Stimulated activated CD4-positive, alpha-beta T cell treated with anti-CD3 and anti-CD28 coated beads, Interleukin-1b, Interleukin-23, amount 100 ng/mL, for 24 hours (primary cell): ENCODE measurements at regions not wholly inside any gene's neighbourhood (a gene's known extent, or its start where the extent isn't known, plus 50 kb on each side); places are given as distances from the start of the nearest gene placed in this dataset.

Experiments
- DNase-seq, 4 experiments: peaks; one replicate each; pipeline ENCODE4 v3.0.0-alpha.2; 2020; ENCODE audit warnings: low read depth in 4 of 4, low spot score in 1 of 4

DNA sequence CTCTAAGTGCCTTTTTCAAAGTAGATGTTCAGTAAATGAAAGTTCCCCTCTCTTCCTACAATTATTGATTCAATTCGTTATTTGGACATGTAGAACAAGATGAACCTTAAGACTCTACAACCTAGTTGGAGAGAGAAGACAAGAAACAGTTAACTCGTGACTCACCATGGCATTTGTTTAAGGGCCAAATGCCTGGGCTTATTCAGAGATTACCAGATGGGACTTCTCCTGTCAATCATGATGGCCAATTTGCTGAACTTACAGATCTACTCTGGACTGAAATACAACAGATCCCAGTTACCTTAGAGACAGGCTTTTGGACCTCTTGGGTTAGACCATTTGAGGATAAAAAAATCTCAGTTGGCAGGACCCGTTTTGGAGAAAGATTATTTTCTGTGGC is 93.5 kb downstream of the C1orf94 start:
- DNase-seq: no peak

DNA sequence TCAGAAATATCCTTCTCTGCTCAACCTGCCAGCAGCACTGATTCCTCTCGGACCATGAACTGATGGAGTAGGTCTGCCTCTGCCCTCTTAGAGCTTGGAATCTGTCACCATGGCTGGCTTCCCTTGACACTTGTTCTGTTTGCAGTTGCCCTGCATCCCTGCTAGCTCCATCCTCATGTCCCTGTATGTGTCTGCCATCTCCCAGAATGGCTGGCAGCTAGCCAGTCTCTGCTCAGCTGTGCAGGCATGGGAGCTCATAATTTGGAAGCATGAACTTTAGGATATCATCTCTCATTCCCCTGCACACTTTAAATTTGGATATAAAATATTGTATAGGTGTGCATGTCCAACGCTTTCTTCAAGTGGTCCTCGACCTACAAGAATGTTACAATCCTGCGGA is 95.4 kb downstream of the C1orf94 start:
- DNase-seq: no peak

DNA sequence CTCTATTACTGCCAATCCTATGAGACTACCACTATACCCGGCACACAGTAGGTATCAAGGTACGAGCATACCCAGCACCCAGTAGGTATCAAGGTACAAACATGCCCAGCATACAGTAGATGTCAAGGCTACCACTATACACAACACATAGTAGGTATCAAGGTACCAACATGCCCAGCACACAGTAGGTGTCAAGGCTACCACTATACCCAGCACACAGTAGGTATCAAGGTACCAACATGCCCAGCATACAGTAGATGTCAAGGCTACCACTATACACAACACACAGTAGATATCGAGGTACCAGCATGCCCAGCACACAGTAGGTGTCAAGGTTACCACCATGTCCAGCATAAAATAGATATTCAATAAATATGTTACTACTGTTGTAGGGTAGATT is 98.4 kb downstream of the C1orf94 start:
- no peak for DNase-seq

DNA sequence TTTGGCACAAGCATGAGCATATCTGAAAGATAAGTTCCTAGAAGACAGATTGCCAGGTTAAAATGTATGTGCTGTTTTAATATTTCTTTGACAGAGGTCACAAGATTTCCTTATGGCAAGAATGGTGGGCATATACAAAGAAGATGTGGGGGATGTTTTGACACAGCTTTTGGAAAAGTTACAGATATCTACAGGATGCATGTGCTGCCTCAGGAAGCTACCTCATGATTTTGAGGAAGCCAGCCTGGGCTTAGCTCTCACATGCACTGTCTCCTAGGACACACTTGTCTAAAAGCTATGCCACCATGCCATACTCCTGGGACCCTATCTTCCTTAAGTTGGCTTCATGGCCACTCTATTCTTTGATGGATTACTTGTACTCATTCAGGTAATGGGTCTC is 99.9 kb downstream of the C1orf94 start:
- DNase-seq: no peak

DNA sequence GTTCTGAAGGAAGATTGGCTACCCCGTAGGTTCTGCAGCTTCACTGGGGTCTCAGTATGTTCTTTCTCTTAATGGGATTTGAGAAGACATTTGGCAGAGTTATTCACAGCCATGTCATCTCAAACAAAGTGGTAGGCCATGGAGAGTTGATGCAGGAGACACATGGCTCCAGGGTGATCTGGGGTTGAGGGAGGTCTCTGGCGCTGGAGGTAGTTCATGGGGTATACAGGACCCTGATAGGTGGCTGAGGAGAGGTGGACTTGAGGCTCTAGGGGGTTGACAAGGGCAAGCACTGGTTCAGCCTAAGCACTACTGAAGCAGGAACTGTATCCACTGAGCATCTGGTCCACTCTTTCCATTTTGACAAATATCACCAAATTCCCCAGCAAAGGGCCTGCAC is 100.4 kb downstream of the C1orf94 start:
- no peak for DNase-seq

DNA sequence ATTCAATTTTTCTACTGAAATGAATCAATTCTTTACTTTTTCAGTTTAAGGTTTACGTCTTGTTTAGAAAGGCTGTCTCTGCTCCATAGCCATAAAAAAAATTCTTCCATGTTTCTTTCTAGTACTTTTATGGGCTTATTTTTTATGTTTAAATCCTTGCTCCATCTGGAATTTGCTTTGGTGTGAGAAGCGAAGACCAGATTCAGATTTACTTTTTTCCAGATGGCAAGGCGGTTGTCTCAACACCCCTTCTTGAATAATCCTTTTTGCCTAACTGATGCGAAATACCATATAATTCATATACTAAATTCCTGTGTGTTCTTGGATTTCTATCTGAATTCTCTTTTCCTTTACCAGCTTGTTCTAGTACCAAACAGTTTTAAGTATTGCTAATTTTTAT is 101.5 kb downstream of the C1orf94 start:
- DNase-seq: no peak

DNA sequence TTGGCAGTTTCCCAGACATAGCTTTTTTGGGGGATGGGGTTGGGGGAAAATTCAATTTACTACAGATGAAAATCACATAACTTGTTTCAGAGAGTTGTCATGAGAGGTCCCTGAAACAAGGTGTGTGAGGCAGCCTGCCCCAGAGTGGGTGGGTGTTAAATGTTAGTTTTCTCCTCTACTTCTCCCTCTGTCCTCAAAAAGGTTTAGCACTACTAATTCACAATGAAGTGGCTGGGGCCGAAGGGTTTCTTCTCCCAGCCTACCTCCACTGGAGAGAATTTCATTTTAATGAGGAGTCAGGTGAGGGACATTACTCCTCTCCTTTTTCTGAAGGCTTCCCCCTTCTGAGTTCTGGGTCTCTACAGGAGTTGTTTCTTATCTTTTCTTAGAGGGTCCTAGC is 103.3 kb downstream of the C1orf94 start:
- no peak for DNase-seq

DNA sequence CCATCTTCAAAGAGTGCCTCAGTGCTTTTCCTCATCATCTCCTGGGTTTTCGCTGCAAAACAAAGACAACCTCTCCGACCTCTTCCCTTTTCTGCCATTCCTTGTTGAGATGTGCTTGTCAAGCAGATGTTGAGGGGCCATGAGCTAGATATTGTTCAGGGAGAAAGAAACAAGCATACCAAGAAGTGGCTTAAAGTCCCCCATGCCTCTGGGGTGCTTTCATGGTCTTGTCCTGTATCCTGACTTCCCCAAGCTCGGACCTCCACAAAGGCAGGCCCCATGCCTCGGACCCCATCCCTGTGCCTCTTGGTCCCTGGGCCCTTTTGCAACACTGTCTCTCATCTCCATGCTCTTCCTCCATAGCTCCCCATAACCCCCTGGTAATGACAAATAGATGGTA is 103.8 kb downstream of the C1orf94 start:
- DNase-seq: no peak

DNA sequence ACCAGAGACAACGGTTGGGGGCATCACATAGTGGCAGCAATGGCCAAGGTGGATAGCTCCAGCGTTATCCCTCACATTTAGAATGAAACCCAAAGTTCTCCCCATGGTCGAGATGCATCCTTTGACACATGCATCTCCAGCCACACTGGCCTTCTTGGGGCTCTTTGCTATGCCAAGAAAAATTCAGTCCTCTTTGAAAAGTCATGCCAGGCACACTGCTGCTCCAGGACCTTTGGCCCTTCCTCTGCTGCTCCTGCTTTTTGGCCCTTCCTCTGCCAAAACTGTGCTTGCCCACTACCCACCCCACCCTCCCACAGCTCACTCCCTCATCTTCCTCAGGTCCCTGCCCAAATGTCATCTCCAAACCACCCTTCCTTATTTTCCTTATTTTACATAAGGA is 106.4 kb downstream of the C1orf94 start:
- DNase-seq: no peak

DNA sequence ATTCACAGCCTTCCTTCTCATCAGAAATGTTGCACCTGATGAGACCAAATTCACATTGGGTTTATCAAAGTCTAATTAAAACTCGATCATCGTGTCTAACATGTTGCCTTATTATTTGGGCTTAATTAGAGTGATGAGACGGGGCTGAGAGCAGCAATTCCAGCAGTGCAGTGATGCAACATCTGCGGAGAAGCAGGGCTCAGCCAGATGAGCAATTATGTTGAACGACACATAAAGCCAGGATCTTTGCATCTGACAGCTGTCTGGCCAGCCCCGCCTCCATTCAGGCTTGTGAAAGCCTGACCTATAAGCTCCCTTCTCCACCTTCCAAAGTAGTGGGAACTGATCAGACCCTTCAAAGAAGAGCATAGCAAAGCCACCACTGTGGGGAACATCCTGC is 109.8 kb downstream of the C1orf94 start:
- no peak for DNase-seq

DNA sequence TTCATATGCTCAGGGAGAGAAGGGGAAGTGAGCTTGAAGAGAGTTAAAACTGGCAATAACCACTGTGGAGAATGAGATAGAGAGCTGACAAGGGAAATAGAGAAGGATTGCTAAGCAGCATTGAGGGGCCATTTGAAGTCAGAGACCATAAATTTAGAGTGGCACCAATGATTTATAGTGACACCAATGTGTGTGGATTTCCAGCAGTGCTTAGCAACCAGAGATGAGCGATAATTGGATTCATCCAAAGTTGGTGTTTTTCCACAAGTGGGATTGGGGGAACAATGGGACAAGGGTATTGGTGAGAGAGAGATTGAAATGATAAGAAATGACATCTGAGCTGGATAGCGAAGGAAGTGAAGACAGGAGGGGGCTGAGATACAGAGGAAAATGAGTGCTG is 114.1 kb downstream of the C1orf94 start:
- no peak for DNase-seq

DNA sequence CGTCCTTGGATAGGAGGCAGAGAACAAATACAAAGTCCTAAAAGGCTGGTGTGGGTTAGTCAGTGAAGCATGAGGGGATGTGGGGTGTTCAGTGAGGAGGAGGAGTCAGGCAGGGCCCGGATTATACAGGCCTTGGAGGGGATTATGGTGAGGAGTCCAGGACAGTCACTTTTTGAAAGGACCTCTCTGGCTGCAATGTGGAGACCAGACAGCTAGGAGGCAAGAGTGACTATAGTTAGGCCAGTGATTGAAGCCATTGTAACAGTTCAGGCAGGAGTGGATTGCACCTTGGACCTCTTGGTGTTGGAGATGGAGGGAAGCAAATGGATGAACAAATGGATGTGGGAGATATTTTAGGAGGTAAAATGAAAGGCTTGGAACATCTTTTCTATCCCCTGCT is 115.8 kb downstream of the C1orf94 start:
- DNase-seq: no peak

DNA sequence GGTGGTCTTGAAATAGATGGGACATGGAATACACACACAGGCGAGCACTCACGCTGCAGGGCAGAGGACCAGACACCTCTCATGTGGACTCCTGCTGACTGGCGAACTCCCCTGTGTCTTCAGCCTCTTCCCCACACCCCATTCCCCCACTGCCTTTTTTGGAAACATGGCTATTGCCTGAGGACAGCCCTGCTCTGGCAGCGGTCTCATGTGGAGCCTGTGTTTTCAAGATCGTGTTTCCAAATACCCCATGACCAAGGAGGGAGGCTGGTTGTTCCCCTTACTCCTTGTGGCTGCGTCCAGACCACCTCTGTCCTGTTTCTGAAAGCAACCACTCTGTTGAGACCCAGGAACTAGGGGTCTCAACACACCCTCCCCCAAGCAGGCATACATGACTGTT is 119.4 kb downstream of the C1orf94 start:
- no peak for DNase-seq

DNA sequence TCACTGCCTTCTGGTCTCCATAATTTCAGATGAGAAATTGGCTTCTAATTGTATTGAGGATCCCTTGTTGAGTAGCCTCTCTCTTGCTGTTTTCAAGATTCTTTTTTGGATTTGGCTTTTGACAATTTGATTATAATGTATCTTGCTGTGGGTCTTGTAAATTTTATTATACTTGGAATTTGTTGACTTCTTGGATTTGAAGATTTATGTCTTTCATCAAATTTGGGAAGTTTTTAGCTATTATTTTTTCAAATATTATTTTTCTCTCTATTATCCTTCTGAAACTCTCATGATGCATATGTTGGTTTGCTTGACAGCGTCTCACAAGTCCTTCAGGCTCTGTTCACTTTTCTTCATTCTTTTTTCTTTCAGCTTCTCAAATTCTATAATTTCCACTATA is 126.1 kb downstream of the C1orf94 start:
- DNase-seq: no peak

DNA sequence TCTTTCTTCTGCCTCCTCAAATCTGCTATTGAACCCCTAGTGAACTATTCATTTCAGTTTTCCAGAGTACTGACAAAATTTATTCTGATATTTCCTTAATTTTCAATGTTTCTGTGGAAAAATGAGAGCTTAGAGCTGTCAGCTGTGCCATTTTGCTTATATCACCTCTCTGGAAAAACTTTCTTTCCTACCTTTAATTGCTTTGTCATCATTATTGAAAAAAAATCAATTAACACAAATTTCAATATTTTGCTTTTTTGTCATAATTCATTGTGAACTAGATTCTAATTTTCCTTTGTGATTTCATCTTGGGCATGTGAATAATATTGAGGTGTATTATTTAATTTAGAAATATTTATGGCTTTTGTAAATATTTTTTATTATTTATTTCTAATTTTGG is 126.5 kb downstream of the C1orf94 start:
- DNase-seq: no peak

DNA sequence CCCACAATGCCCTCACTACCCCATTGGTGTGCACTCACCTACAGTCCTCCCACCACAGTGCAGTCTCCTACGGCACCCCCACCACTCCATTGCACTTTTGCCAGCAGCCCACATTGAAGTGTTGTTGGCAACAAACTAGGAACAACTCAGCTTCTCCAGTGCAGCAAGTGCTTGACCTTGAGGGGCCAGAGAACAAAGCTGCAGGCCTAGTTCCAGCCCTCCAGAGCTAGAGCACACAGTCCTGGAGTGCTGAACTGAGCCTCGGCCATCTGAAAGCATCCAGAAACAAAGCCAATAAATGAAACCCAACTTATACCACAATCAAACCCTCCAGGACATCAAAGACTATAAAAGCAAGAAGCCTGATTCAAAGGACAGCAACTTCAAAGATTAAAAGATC is 129.9 kb downstream of the C1orf94 start:
- DNase-seq: no peak

DNA sequence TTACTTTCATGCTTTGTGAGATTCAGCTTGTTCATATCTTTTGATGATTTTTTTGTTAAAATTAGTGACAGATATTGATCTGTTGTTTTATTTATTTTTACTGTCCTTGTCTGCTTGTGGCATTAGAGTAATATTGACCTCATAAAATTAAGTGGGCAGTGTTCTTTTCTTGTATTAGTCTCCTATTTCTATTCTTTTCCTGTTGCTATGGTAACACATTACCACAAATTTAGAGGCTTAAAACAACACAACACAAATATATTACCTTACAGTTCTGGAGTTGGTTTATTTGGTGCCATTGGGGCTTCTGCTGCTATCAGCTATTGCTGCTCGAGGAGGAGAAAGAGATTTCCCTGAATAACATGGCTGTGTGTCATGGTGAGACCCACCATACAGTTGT is 135.7 kb downstream of the C1orf94 start:
- no peak for DNase-seq

DNA sequence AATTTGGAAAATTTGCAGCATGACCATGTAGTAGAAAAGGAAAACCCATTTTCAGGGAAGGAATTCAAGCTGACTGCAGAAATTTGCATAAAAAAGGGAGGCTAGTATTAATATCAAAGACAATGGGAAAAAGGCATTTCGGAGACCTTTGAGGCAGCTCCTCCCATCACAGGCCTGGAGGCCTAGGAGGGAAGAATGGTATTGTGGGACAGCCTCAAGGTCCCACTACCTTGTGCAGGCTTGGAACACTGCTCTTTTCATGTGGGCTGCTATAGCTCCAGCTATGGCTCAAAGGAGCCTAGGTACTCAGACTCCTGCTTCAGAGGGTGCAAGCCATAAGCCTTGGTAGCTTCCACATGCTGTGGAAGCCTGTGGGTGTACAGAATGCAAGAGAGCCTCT is 139.3 kb downstream of the C1orf94 start:
- DNase-seq: no peak

DNA sequence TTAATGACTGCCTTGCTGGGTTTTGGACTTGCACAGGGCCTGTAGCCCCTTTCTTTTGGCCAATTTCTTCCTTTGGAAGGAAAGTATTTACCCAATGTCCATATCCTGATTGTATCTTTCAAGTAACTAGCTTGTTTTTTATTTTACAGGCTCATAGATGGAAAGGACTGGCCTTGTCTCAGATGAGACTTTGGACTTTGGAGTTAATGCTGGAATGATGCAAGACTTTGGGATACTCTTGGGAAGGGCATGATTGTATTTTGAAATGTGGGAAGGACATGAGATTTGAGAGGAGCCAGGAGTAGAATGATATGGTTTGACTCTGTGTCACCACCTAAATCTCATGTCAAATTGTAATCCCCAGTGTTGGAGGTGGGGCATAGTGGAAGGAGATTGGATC is 140.1 kb downstream of the C1orf94 start:
- DNase-seq: no peak

DNA sequence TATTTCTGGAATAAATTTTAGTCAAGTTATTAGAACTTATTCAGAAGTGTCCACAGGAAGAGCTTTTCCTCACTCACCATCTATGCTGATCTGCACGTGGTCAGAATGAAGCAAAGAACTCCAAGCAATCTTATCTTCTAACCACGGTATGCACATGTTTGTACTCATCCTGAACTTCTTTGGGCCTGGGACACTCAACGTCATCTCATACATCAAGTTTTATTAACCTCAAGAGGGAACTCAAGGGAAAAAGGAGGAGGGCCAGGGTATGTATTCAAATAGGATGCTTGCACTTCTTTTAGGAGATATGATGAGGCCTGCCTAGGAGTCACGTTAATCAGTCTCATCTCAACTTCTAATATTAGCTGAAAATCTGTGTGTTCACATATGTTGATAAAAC is 142.5 kb downstream of the C1orf94 start:
- DNase-seq: no peak

DNA sequence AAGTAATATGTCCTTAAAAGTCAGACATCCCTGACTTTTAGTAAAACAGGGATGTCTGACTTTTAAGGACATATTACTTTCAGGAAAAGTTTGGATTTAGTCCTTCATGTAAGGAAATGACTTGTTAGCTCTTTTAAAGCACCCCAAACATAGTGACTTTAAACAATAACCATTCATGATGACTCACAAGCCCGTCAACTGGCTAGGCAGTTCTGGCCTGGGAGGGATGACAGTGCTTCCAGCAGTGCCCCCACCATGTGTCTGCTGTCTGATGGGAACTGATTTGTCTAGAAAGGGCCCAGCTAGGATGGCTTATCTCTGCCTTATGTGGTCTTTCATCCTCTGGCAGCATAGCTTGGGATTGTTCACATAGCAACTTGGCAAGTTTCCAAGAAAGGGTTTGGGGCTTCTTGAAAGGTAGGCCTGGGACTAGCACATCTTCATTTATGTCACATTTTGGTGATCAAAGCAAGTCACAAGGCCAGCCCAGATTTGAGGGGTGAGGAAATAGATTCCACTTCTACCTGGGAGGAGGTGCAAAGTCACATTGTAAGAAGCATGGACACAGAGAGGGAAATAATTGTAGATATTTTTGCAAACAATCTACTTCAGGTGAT is 143.5 kb downstream of the C1orf94 start:
- no peak for DNase-seq

DNA sequence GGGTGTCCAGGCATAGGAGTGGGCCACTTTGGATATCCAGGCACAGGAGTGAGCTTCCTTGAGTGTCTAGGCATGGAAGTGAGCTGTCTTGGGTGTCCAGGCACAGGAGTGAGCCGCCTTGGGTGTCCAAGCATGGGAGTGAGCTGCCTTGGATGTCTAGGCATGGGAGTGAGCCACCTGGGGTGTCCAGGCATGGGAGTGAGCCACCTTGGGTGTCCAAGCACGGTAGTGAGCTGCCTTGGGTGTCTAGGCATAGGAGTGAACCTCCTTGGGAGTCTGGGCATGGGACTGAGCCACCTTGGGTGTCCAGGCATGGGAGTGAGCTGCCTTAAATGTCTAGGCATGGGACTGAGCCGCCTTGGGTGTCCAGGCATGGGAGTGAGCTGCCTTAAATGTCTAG is 146.3 kb downstream of the C1orf94 start:
- DNase-seq: no peak

DNA sequence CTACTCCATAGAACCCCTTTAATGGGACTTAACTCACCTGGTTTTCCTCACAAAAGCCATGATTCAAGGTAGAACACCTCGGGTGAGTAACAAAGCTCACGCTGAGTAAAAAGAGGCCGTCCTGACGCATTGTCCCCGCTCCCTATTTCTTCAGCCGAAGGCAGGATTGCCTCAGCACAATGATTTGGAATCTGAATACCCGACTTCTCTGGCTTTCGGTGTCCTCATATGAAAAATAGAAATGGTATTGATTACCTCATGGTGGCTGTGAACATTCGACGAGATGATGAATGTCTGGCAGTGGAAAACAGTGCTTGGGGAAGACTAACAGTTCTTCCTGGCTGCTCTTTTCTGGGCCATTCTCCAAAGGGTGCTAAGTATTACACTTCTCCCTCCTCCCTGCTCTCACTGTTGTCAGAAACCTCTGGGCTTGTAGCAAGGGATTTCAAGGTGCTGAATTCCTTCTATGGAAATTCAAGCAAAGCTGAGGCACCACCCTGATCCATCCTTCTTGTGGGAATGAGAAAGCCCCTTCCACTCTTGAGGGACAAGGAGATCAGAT is 148.3 kb downstream of the C1orf94 start:
- DNase-seq: no peak
